Gastroesophageal sphincter (tissue), 3 donors: ENCODE measurements at regions not wholly inside any gene's neighbourhood (a gene's known extent, or its start where the extent isn't known, plus 50 kb on each side); places are given as distances from the start of the nearest gene placed in this dataset.
"Not testable (repeated sequence)": the region's sequence is repeated elsewhere in the genome, so short reads cannot be mapped to it uniquely, and the experiment has no call there.

Source experiments
- EP300 ChIP-seq: sonication (generic); formaldehyde crosslinking; IDR thresholded peaks from one replicate; pipeline ENCODE4 v1.6.1; 2017; ENCODE audit warnings: antibody characterized with exemption, mild to moderate bottlenecking
- POLR2A ChIP-seq, 2 donors: fragments of 450-650 bp; IDR thresholded peaks; one replicate each; pipeline ENCODE4 v1.6.1; 2017; ENCODE audit warnings: antibody characterized with exemption in 2 of 2, mild to moderate bottlenecking in 2 of 2, moderate library complexity in 1 of 2
- POLR2AphosphoS5 ChIP-seq: sonication (generic); formaldehyde crosslinking; IDR thresholded peaks from one replicate; pipeline ENCODE4 v1.6.1; 2017; ENCODE audit warnings: antibody characterized with exemption
- TF ChIP-seq, protein P1 (sequence below), 4 experiments: fragments of 200-600 bp in 2 of 4; fragments of 450-650 bp in 2 of 4; sonication (generic) in 1 of 4; IDR thresholded peaks; one replicate each; pipeline ENCODE4 v1.5.1; 2017 to 2019; ENCODE audit warnings: antibody characterized with exemption in 4 of 4, mild to moderate bottlenecking in 2 of 4, moderate library complexity in 2 of 4

DNA sequence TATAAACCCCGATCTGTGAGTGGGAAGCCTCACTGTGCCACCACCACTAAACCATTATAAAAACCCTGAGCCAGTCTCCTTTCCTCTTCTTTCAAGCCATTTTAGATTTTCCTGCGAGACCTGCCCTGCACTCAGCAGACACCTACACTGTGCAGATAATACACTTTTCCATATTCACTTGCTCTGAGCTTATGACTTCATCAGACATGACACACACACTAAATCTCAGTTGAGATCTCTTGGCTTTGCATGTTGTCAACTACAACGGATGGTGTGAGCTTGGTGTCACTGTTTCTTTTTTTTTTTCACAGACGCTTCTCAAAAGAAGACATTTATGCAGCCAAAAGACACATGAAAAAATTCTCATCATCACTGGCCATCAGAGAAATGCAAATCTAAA, 839.0 kb downstream of the TMEM121 start:
- TF ChIP-seq POLR2AphosphoS5; POLR2A (IDR thresholded peaks at IDR 0.05); EP300: not testable (repeated sequence)
- TF ChIP-seq, protein P1, sequence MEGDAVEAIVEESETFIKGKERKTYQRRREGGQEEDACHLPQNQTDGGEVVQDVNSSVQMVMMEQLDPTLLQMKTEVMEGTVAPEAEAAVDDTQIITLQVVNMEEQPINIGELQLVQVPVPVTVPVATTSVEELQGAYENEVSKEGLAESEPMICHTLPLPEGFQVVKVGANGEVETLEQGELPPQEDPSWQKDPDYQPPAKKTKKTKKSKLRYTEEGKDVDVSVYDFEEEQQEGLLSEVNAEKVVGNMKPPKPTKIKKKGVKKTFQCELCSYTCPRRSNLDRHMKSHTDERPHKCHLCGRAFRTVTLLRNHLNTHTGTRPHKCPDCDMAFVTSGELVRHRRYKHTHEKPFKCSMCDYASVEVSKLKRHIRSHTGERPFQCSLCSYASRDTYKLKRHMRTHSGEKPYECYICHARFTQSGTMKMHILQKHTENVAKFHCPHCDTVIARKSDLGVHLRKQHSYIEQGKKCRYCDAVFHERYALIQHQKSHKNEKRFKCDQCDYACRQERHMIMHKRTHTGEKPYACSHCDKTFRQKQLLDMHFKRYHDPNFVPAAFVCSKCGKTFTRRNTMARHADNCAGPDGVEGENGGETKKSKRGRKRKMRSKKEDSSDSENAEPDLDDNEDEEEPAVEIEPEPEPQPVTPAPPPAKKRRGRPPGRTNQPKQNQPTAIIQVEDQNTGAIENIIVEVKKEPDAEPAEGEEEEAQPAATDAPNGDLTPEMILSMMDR (IDR thresholded peaks at IDR 0.05) = not testable (repeated sequence)
